Upper lobe of right lung (tissue), 1 donor: ENCODE measurements at regions not wholly inside any gene's neighbourhood (a gene's known extent, or its start where the extent isn't known, plus 50 kb on each side); places are given as distances from the start of the nearest gene placed in this dataset.

Experiments
- ATAC-seq: fragments of 200-7000 bp; cut with Tn5 transposase; one replicate; pipeline ENCODE4 v1.9.1; 2020; ENCODE audit warnings: mild to moderate bottlenecking, moderate library complexity
- DNase-seq: peaks from one replicate; pipeline ENCODE4 v3.0.0-alpha.2; 2020
- H3K27ac ChIP-seq: fragments of 200-600 bp; one replicate; pipeline ENCODE4 v1.8.0; 2022
- H3K27me3 ChIP-seq: fragments of 200-600 bp; one replicate; pipeline ENCODE4 v1.8.0; 2022; ENCODE audit warnings: mild to moderate bottlenecking
- H3K36me3 ChIP-seq: fragments of 200-600 bp; one replicate; pipeline ENCODE4 v1.8.0; 2022
- H3K4me1 ChIP-seq: fragments of 200-600 bp; one replicate; pipeline ENCODE4 v1.8.0; 2022
- H3K4me3 ChIP-seq: fragments of 200-600 bp; one replicate; pipeline ENCODE4 v1.8.0; 2022; ENCODE audit warnings: mild to moderate bottlenecking
- H3K9me3 ChIP-seq: fragments of 200-600 bp; one replicate; pipeline ENCODE4 v1.8.0; 2022
- CTCF ChIP-seq: fragments of 200-600 bp; IDR thresholded peaks from one replicate; pipeline ENCODE4 v1.8.0; 2022; ENCODE audit warnings: antibody characterized with exemption
- intact Hi-C: fragments of 100-400 bp; cut with DNase I; formaldehyde crosslinking; loops from one replicate; pipeline ENCODE4 v1.11.0; 2022
- donor health status: DM: no; HTN: yes; CAD: no; lungs with severe emphysema.

- Histone ChIP-seq H3K27ac (no peak overlapping the region), H3K4me1 (no peaks in the 10 kb centered on the region), H3K27me3 (no peaks in the 10 kb centered on the region), H3K36me3 (no peaks in the 10 kb centered on the region), H3K9me3 (no peaks in the 10 kb centered on the region), H3K4me3 (no peak overlapping the region)
- no peak for TF ChIP-seq CTCF
- DNase-seq: no peak
- intact Hi-C loops: no loop called here
- ATAC-seq: no peak
Observed at GRCh38 chr10:108141064-108141463, 976.6 kb upstream of the SORCS1 start.

GRCh38 chr10:108132303-108132702, 967.8 kb upstream of the SORCS1 start:
- DNase-seq (no peak), ATAC-seq (peak; percentile 82)

GRCh38 chr10:108130575-108130974, 966.1 kb upstream of the SORCS1 start:
- Histone ChIP-seq H3K9me3 (no peaks in the 10 kb centered on the region), H3K4me1 (no peaks in the 10 kb centered on the region), H3K36me3 (no peaks in the 10 kb centered on the region), H3K4me3 (no peak overlapping the region), H3K27me3 (no peaks in the 10 kb centered on the region), H3K27ac (no peak overlapping the region)
- no peak for TF ChIP-seq CTCF
- ATAC-seq (no peak), DNase-seq (no peak)
- intact Hi-C loops: no loop called here

More at GRCh38 chr10:108132303-108132702, 967.8 kb upstream of the SORCS1 start:
- no peaks in the 10 kb centered on the region for H3K4me1 ChIP-seq
- H3K27ac ChIP-seq: no peak overlapping the region
- H3K9me3 ChIP-seq: no peaks in the 10 kb centered on the region
- no peak for TF ChIP-seq CTCF
- no peaks in the 10 kb centered on the region for H3K36me3 ChIP-seq
- intact Hi-C loops: no loop called here
- no peak overlapping the region for H3K4me3 ChIP-seq
- no peaks in the 10 kb centered on the region for H3K27me3 ChIP-seq

GRCh38 chr10:108112218-108112617, 947.7 kb upstream of the SORCS1 start:
- Histone ChIP-seq H3K4me3 (no peak overlapping the region), H3K27me3 (no peaks in the 10 kb centered on the region), H3K36me3 (no peaks in the 10 kb centered on the region), H3K4me1 (no peaks in the 10 kb centered on the region), H3K27ac (no peak overlapping the region), H3K9me3 (no peaks in the 10 kb centered on the region)
- TF ChIP-seq CTCF: peak; percentile 32
- ATAC-seq (no peak), DNase-seq (no peak)
- intact Hi-C loops: no loop called here

- no peak for ATAC-seq
- no peak for DNase-seq
- intact Hi-C loops: no loop called here
Observed at GRCh38 chr10:108104551-108105156, 940.1 kb upstream of the SORCS1 start.

More at GRCh38 chr10:108104551-108105156, 940.1 kb upstream of the SORCS1 start:
- Histone ChIP-seq H3K4me1 (no peaks in the 10 kb centered on the region), H3K27me3 (no peaks in the 10 kb centered on the region), H3K4me3 (no peak overlapping the region), H3K36me3 (no peaks in the 10 kb centered on the region), H3K9me3 (no peaks in the 10 kb centered on the region), H3K27ac (no peak overlapping the region)
- no peak for TF ChIP-seq CTCF
